ENCODE measurements at regions not wholly inside any gene's neighbourhood (a gene's known extent, or its start where the extent isn't known, plus 50 kb on each side); places are given as distances from the start of the nearest gene placed in this dataset.
"Not testable (repeated sequence)": the region's sequence is repeated elsewhere in the genome, so short reads cannot be mapped to it uniquely, and the experiment has no call there.

GRCh38 chr7:45328403-45328981 lies 170.9 kb downstream of the RAMP3 start:
- in situ Hi-C loops (cut with HindIII; ENCODE audit: low pct_unique_long_range_greater_than_20kb, low sequenced_read_pairs), result no loop called here
- peak; percentile 66 for DNase-seq (ENCODE audit: low read depth)

GRCh38 chr7:45331563-45331962 lies 174.0 kb downstream of the RAMP3 start:
- in situ Hi-C loops (cut with HindIII; ENCODE audit: low pct_unique_long_range_greater_than_20kb, low sequenced_read_pairs), result no loop called here
- no peak for DNase-seq (ENCODE audit: low read depth)

- DNase-seq (ENCODE audit: low read depth); in situ Hi-C loops (cut with HindIII; ENCODE audit: low pct_unique_long_range_greater_than_20kb, low sequenced_read_pairs): not testable (repeated sequence)
Measured at GRCh38 chr7:45335024-45335423, 177.4 kb downstream of the RAMP3 start.

GRCh38 chr7:45342236-45342635 lies 184.6 kb downstream of the RAMP3 start:
- no peak for DNase-seq (ENCODE audit: low read depth)
- in situ Hi-C loops (cut with HindIII; ENCODE audit: low pct_unique_long_range_greater_than_20kb, low sequenced_read_pairs), result no loop called here

- DNase-seq (ENCODE audit: low read depth), result no peak
- in situ Hi-C loops (cut with HindIII; ENCODE audit: low pct_unique_long_range_greater_than_20kb, low sequenced_read_pairs), result no loop called here
Measured at GRCh38 chr7:45343746-45344145, 186.2 kb downstream of the RAMP3 start.

- in situ Hi-C loops (cut with HindIII; ENCODE audit: low pct_unique_long_range_greater_than_20kb, low sequenced_read_pairs), result no loop called here
- DNase-seq (ENCODE audit: low read depth), result peak; percentile 28
Measured at GRCh38 chr7:45347804-45348203, 190.2 kb downstream of the RAMP3 start.

- no peak for DNase-seq (ENCODE audit: low read depth)
- in situ Hi-C loops (cut with HindIII; ENCODE audit: low pct_unique_long_range_greater_than_20kb, low sequenced_read_pairs), result no loop called here
Measured at GRCh38 chr7:45349090-45349489, 191.5 kb downstream of the RAMP3 start.

- in situ Hi-C loops (cut with HindIII; ENCODE audit: low pct_unique_long_range_greater_than_20kb, low sequenced_read_pairs), result no loop called here
- DNase-seq (ENCODE audit: low read depth), result no peak
Measured at GRCh38 chr7:45350896-45351295, 193.3 kb downstream of the RAMP3 start.

GRCh38 chr7:45358287-45358686 lies 200.7 kb downstream of the RAMP3 start:
- no peak for DNase-seq (ENCODE audit: low read depth)
- in situ Hi-C loops (cut with HindIII; ENCODE audit: low pct_unique_long_range_greater_than_20kb, low sequenced_read_pairs), result no loop called here

GRCh38 chr7:45359250-45359649 lies 201.7 kb downstream of the RAMP3 start:
- no peak for DNase-seq (ENCODE audit: low read depth)
- in situ Hi-C loops (cut with HindIII; ENCODE audit: low pct_unique_long_range_greater_than_20kb, low sequenced_read_pairs), result no loop called here

GRCh38 chr7:45359776-45360175 lies 202.2 kb downstream of the RAMP3 start:
- in situ Hi-C loops (cut with HindIII; ENCODE audit: low pct_unique_long_range_greater_than_20kb, low sequenced_read_pairs), result no loop called here
- DNase-seq (ENCODE audit: low read depth), result no peak

GRCh38 chr7:45363669-45364068 lies 206.1 kb downstream of the RAMP3 start:
- no peak for DNase-seq (ENCODE audit: low read depth)
- in situ Hi-C loops (cut with HindIII; ENCODE audit: low pct_unique_long_range_greater_than_20kb, low sequenced_read_pairs), result no loop called here

GRCh38 chr7:45365341-45365740 lies 207.8 kb downstream of the RAMP3 start:
- no peak for DNase-seq (ENCODE audit: low read depth)
- in situ Hi-C loops (cut with HindIII; ENCODE audit: low pct_unique_long_range_greater_than_20kb, low sequenced_read_pairs), result no loop called here

GRCh38 chr7:45366475-45366874 lies 207.7 kb upstream of the ADCY1 start:
- in situ Hi-C loops (cut with HindIII; ENCODE audit: low pct_unique_long_range_greater_than_20kb, low sequenced_read_pairs), result no loop called here
- DNase-seq (ENCODE audit: low read depth), result no peak

GRCh38 chr7:45367026-45367425 lies 207.1 kb upstream of the ADCY1 start:
- in situ Hi-C loops (cut with HindIII; ENCODE audit: low pct_unique_long_range_greater_than_20kb, low sequenced_read_pairs), result no loop called here
- DNase-seq (ENCODE audit: low read depth), result no peak

GRCh38 chr7:45368129-45368807 lies 205.9 kb upstream of the ADCY1 start:
- DNase-seq (ENCODE audit: low read depth), result no peak
- in situ Hi-C loops (cut with HindIII; ENCODE audit: low pct_unique_long_range_greater_than_20kb, low sequenced_read_pairs), result no loop called here

GRCh38 chr7:45384499-45384898 lies 189.7 kb upstream of the ADCY1 start:
- in situ Hi-C loops (cut with HindIII; ENCODE audit: low pct_unique_long_range_greater_than_20kb, low sequenced_read_pairs), result no loop called here
- DNase-seq (ENCODE audit: low read depth), result no peak

- in situ Hi-C loops (cut with HindIII; ENCODE audit: low pct_unique_long_range_greater_than_20kb, low sequenced_read_pairs), result no loop called here
- no peak for DNase-seq (ENCODE audit: low read depth)
Measured at GRCh38 chr7:45387837-45388236, 186.3 kb upstream of the ADCY1 start.

GRCh38 chr7:45389073-45389872 lies 184.9 kb upstream of the ADCY1 start:
- in situ Hi-C loops (cut with HindIII; ENCODE audit: low pct_unique_long_range_greater_than_20kb, low sequenced_read_pairs), result no loop called here
- no peak for DNase-seq (ENCODE audit: low read depth)

Data from Caki2 (cell line).